PC-3 (cell line): ENCODE measurements at regions not wholly inside any gene's neighbourhood (a gene's known extent, or its start where the extent isn't known, plus 50 kb on each side); places are given as distances from the start of the nearest gene placed in this dataset.

ENCODE experiments used
- CTCF ChIP-seq: fragments of 300-600 bp; sonication (generic); conservative IDR thresholded peaks from 2 replicates; pipeline ENCODE4 v1.5.1; 2017; ENCODE audit warnings: antibody characterized with exemption, low read depth, mild to moderate bottlenecking, low read length
- EZH2 ChIP-seq: fragments of 300-600 bp; sonication (generic); IDR thresholded peaks from one replicate; pipeline ENCODE4 v1.6.1; 2017; ENCODE audit warnings: antibody characterized with exemption, mild to moderate bottlenecking, low read length; ENCODE audit not compliant: unreplicated experiment
- EZH2phosphoT487 ChIP-seq: fragments of 300-600 bp; sonication (generic); IDR thresholded peaks from 2 replicates; pipeline ENCODE4 v1.6.1; 2018; ENCODE audit warnings: mild to moderate bottlenecking, antibody characterized with exemption, low read length, borderline replicate concordance

DNA sequence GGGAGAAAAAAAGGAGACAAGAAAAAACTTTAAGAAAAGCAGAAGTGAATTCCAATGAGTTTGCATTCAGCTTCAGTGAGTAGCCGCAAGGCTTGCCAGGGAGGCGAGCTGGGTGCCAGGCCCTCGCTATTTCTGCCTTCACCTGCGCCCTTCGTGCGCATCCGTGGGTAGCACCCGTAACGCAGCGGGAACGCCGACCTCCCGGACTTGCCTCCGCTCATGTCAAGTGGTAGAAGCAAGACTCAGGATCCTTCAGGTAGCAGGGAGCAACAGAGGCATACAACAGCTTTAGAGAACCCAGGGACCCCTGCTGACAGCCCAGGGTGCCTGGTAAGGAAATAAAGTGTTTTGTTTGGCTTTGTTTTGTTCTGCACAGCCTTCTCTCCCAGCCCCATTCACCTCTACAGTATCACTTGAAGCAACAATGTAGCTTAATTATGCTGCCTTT lies 140.0 kb upstream of the BCOR start:
- no peak for TF ChIP-seq CTCF
- no peak for TF ChIP-seq EZH2
- TF ChIP-seq EZH2phosphoT487, result no peak
